ENCODE measurements at regions not wholly inside any gene's neighbourhood (a gene's known extent, or its start where the extent isn't known, plus 50 kb on each side); places are given as distances from the start of the nearest gene placed in this dataset.

DNA sequence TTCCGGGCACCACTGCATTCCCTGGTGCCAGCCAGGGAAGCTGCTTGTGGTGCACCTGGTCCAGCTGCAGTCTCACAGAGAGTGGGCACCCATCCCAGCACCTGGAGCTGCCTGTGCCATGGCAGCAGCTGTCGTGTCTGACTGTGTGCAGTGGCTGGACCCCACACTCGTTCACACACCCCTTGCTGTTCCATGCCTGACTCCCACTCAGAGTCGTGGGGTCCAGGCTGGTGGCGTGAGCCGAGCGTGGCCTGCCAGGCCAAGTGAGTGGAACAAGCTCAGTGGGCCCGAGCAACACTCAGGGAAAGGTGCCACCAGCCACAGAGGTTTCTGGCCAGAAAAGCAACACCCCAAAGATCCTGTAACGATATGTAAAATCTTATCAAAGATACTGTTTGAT lies 97.2 kb upstream of the KCNK1 start:
- TF ChIP-seq, protein P1, sequence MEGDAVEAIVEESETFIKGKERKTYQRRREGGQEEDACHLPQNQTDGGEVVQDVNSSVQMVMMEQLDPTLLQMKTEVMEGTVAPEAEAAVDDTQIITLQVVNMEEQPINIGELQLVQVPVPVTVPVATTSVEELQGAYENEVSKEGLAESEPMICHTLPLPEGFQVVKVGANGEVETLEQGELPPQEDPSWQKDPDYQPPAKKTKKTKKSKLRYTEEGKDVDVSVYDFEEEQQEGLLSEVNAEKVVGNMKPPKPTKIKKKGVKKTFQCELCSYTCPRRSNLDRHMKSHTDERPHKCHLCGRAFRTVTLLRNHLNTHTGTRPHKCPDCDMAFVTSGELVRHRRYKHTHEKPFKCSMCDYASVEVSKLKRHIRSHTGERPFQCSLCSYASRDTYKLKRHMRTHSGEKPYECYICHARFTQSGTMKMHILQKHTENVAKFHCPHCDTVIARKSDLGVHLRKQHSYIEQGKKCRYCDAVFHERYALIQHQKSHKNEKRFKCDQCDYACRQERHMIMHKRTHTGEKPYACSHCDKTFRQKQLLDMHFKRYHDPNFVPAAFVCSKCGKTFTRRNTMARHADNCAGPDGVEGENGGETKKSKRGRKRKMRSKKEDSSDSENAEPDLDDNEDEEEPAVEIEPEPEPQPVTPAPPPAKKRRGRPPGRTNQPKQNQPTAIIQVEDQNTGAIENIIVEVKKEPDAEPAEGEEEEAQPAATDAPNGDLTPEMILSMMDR (IDR thresholded peaks at IDR 0.05; ENCODE audit: low read depth, low read length): no peak
- Histone ChIP-seq H3K27ac (no peak overlapping the region), H3K36me3 (no peaks in the 10 kb centered on the region), H3K9me3 (ENCODE audit: low read depth) (no peaks in the 10 kb centered on the region), H3K27me3 (no peaks in the 10 kb centered on the region), H3K4me3 (no peak overlapping the region), H3K4me1 (ENCODE audit: low read depth) (no peaks in the 10 kb centered on the region)
- no peak for DNase-seq (ENCODE audit: low read depth in 1 of 2, low spot score in 1 of 2)

DNA sequence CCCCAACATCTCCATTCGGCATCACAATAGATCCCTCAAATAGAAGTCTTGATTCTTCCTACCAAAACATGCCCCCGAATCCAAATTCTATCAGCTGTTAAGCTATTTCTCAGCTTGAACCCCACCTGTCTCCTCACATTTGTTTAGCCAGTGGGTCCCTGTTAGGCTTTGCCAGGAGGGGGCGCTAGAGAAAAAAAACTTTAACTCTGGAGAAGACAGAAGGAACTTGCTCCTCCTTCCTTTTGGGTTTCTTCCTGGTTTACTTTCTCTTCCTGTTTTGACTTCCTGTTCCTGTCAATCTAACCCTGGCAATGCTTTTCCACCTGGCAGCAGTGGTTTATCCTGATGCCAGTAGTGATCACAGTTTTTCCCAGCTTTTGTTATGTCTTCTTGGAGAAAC lies 95.6 kb upstream of the KCNK1 start:
- DNase-seq (ENCODE audit: low read depth in 1 of 2, low spot score in 1 of 2): peak; percentile 11 to 61
- Histone ChIP-seq H3K36me3 (no peaks in the 10 kb centered on the region), H3K27me3 (no peaks in the 10 kb centered on the region), H3K4me3 (no peak overlapping the region), H3K4me1 (ENCODE audit: low read depth) (no peaks in the 10 kb centered on the region), H3K27ac (no peak overlapping the region), H3K9me3 (ENCODE audit: low read depth) (no peaks in the 10 kb centered on the region)
- TF ChIP-seq, protein P1 (IDR thresholded peaks at IDR 0.05; ENCODE audit: low read depth, low read length): peak; percentile 42

DNA sequence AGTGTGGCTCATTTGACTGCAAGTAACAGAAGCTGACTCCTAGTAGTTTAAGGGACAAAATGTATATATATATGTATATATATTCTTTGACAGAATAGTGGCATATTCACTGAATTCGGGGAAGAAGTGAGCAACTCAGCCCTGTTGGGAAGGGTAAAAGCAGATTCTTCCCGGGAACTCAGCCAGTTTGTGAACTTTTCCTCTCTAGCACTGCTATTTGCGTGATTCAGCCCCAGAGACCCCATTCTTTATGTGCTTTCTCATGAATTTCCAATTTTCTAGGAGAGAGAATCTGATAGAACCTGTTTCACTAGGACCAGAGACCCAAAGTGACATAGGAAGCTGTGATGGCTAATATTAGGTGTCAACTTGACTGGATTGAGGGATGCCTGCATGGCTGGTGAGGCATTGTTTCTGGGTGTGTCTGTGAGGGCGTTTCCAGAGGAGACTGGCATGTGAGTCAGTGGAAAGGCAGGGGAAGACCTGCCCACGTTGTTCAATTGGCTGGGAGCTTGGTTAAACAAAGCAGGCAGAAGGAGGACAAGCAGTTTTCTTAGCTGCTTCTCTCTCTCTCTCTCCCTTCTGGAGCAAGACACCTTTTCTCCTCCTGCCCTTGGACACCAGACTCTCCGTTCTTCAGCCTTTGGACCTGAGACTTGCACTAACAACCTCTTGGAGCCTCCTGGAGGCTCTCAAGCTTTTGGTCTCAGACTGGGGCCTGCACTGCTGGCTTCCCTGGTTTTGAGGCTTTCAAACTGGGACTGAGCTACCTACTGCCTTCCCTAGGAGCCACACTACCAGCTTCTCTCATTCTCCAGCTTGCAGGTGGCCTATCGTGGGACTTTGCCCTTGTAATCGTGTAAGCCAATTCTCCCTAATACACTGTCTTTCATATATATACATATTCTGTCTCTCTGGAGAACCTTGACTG lies 93.4 kb upstream of the KCNK1 start:
- Histone ChIP-seq H3K4me3 (no peak overlapping the region), H3K4me1 (ENCODE audit: low read depth) (no peaks in the 10 kb centered on the region), H3K9me3 (ENCODE audit: low read depth) (no peaks in the 10 kb centered on the region), H3K27me3 (no peaks in the 10 kb centered on the region), H3K36me3 (no peaks in the 10 kb centered on the region), H3K27ac (no peak overlapping the region)
- DNase-seq (ENCODE audit: low read depth in 1 of 2, low spot score in 1 of 2): no peak
- TF ChIP-seq, protein P1 (IDR thresholded peaks at IDR 0.05; ENCODE audit: low read depth, low read length): no peak

GRCh38 chr1:233523047-233523446 lies 90.9 kb upstream of the KCNK1 start:
- Histone ChIP-seq H3K9me3 (ENCODE audit: low read depth) (no peaks in the 10 kb centered on the region), H3K4me3 (no peak overlapping the region), H3K4me1 (ENCODE audit: low read depth) (no peaks in the 10 kb centered on the region), H3K36me3 (no peaks in the 10 kb centered on the region), H3K27me3 (no peaks in the 10 kb centered on the region), H3K27ac (no peak overlapping the region)
- no peak for DNase-seq (ENCODE audit: low read depth in 1 of 2, low spot score in 1 of 2)
- TF ChIP-seq, protein P1 (IDR thresholded peaks at IDR 0.05; ENCODE audit: low read depth, low read length): no peak

GRCh38 chr1:233527818-233528217 lies 86.1 kb upstream of the KCNK1 start:
- Histone ChIP-seq H3K4me3 (no peak overlapping the region), H3K4me1 (ENCODE audit: low read depth) (no peaks in the 10 kb centered on the region), H3K9me3 (ENCODE audit: low read depth) (no peaks in the 10 kb centered on the region), H3K27me3 (no peaks in the 10 kb centered on the region), H3K36me3 (no peaks in the 10 kb centered on the region), H3K27ac (no peak overlapping the region)
- DNase-seq (ENCODE audit: low read depth in 1 of 2, low spot score in 1 of 2): no peak
- TF ChIP-seq, protein P1 (IDR thresholded peaks at IDR 0.05; ENCODE audit: low read depth, low read length): no peak
